22Rv1 (cell line): ENCODE measurements at regions not wholly inside any gene's neighbourhood (a gene's known extent, or its start where the extent isn't known, plus 50 kb on each side); places are given as distances from the start of the nearest gene placed in this dataset.
"Not testable (repeated sequence)": the region's sequence is repeated elsewhere in the genome, so short reads cannot be mapped to it uniquely, and the experiment has no call there.

Experiments
- H3K27ac ChIP-seq: fragments of 450-650 bp; 2 replicates; pipeline ENCODE4 v1.5.1; 2017
- ZFX ChIP-seq: fragments of 450-650 bp; IDR thresholded peaks from 2 replicates; pipeline ENCODE4 v1.6.1; 2017; ENCODE audit warnings: antibody characterized with exemption, borderline replicate concordance
- TF ChIP-seq, protein P1 (sequence below): fragments of 450-650 bp; IDR thresholded peaks from 2 replicates; pipeline ENCODE4 v1.5.1; 2017; ENCODE audit warnings: mild to moderate bottlenecking

DNA sequence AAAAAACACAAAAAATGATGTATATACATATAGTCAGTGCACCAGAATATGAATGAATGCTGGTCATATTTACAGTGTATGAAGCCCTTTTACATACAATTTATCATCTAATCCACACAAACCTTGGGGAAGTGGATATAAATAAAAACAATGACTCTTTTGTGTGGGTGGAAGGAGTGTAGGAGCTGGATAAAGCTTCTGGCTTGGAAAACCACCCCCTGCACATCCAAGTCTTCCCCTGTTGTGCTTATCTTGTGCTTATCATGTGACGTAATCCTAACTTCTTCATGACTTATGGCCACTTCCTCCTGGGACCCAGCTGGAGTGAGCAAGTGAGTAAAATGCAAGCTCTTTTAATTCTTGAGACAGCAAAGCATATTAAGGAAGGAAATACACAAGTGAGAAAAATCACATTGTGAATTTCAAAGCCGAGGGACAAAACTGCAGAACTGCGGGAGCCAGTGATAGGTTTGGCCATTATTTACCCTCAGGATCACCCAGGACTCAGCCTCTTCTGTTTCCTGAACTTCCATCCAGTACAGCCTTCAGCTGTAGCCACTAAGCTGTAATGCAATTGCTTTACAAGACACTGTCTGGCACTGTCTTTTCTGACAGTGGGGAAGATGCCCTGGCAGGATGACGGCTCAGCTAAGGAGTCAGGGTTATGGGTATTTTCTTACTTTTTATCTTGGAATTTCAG, 104.0 kb upstream of the PPM1J start:
- no peak for TF ChIP-seq ZFX
- TF ChIP-seq, protein P1, sequence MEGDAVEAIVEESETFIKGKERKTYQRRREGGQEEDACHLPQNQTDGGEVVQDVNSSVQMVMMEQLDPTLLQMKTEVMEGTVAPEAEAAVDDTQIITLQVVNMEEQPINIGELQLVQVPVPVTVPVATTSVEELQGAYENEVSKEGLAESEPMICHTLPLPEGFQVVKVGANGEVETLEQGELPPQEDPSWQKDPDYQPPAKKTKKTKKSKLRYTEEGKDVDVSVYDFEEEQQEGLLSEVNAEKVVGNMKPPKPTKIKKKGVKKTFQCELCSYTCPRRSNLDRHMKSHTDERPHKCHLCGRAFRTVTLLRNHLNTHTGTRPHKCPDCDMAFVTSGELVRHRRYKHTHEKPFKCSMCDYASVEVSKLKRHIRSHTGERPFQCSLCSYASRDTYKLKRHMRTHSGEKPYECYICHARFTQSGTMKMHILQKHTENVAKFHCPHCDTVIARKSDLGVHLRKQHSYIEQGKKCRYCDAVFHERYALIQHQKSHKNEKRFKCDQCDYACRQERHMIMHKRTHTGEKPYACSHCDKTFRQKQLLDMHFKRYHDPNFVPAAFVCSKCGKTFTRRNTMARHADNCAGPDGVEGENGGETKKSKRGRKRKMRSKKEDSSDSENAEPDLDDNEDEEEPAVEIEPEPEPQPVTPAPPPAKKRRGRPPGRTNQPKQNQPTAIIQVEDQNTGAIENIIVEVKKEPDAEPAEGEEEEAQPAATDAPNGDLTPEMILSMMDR, result no peak
- no peak overlapping the region for H3K27ac ChIP-seq

- TF ChIP-seq, protein P1, result no peak
- TF ChIP-seq ZFX, result no peak
- H3K27ac ChIP-seq, result no peak overlapping the region
Measured at GRCh38 chr1:112817555-112818373, 102.6 kb upstream of the PPM1J start.

DNA sequence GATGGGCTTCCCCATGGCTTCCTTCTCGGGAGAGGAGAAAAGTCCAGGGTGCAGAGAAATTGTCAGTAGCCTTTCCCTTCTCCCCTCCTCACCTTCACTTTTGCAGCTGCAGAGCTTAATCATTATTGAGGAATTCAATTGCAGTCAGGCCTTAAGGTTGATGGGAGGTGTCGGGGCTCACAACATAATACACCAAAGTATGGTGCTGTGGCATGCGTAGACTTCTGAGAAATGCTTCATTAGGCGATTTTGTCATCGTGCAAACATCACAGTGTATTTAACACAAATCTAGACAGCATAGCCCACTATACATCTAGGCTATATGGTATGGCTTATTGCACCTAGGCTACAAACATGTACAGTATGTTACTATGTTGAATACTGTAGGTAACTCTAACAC, 100.2 kb upstream of the PPM1J start:
- no peak overlapping the region for H3K27ac ChIP-seq
- TF ChIP-seq, protein P1, result no peak

DNA sequence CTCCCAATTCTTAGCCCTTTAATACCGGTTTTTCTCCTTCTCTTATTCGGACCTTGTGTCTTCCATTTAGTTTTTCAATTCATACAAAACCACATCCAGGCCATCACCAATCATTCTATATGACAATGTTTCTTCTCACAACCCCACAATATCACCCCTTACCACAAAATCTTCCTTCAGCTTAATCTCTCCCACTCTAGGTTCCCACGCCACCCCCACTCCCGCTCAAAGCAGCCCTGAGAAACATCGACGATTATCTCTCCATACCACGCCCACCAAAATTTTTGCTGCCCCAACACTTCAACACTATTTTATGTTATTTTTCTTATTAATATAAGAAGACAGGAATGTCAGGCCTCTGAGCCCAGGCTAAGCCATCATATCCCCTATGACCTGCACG, 99.5 kb upstream of the PPM1J start:
- not testable (repeated sequence) for H3K27ac ChIP-seq

- TF ChIP-seq, protein P1, result peak; percentile 89
- no peak for TF ChIP-seq ZFX
- H3K27ac ChIP-seq, result no peak overlapping the region
Measured at GRCh38 chr1:112808861-112809684, 93.9 kb upstream of the PPM1J start.

- TF ChIP-seq, protein P1, result no peak
- TF ChIP-seq ZFX, result no peak
- no peak overlapping the region for H3K27ac ChIP-seq
Measured at GRCh38 chr1:112807999-112808398, 92.9 kb upstream of the PPM1J start.

DNA sequence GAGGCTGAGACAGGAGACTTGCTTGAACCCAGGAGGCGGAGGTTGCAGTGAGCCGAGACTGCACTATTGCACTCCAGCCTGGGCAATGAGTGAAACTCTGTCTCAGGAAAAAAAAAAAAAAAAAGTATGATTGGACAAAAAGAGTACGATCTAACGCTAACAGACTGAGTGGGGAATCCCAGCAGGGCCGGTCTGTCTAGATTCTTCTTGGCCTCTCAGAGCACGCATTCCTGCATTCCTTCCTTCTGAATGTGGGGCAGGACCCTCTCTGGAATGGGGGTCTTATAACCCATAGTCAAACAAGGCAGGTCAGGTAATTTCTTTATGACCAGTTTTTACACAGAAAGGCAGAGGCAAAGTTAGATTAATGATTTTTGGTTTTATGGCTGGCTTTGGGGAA, 92.0 kb upstream of the PPM1J start:
- no peak for TF ChIP-seq ZFX
- TF ChIP-seq, protein P1, result no peak
- no peak overlapping the region for H3K27ac ChIP-seq
